Thymus (tissue), 11 donors: ENCODE measurements at regions not wholly inside any gene's neighbourhood (a gene's known extent, or its start where the extent isn't known, plus 50 kb on each side); places are given as distances from the start of the nearest gene placed in this dataset.
"Not testable (repeated sequence)": the region's sequence is repeated elsewhere in the genome, so short reads cannot be mapped to it uniquely, and the experiment has no call there.

Experiments
- DNase-seq, 9 donors: peaks; one replicate each; pipeline ENCODE4 v3.0.0-alpha.2; 2013; ENCODE audit warnings: low spot score in 9 of 9, low read depth in 6 of 9, missing footprints in 1 of 9
- H3K27ac ChIP-seq, 2 donors: one replicate each; pipeline ENCODE4 v1.5.1; 2013; ENCODE audit warnings: control low read depth in 1 of 2, low read depth in 1 of 2, low read length in 1 of 2, mild to moderate bottlenecking in 1 of 2, moderate library complexity in 1 of 2
- H3K27me3 ChIP-seq, 2 donors: one replicate each; pipeline ENCODE4 v1.5.1; 2013; ENCODE audit warnings: low read length in 1 of 2; ENCODE audit not compliant: control insufficient read depth in 2 of 2, insufficient read depth in 1 of 2
- H3K36me3 ChIP-seq, 2 donors: one replicate each; pipeline ENCODE4 v1.5.1; 2013; ENCODE audit warnings: low read length in 1 of 2, mild to moderate bottlenecking in 1 of 2, moderate library complexity in 1 of 2; ENCODE audit not compliant: control insufficient read depth in 2 of 2, insufficient read depth in 2 of 2
- H3K4me1 ChIP-seq, 2 donors: one replicate each; pipeline ENCODE4 v1.5.1; 2013; ENCODE audit warnings: low read length in 2 of 2; ENCODE audit not compliant: control insufficient read depth in 2 of 2, insufficient read depth in 2 of 2
- H3K4me3 ChIP-seq, 2 donors: one replicate each; pipeline ENCODE4 v1.5.1; 2013; ENCODE audit warnings: low read length in 2 of 2, control low read depth in 1 of 2, mild to moderate bottlenecking in 1 of 2
- H3K9me3 ChIP-seq, 2 donors: one replicate each; pipeline ENCODE4 v1.5.1; 2013; ENCODE audit warnings: low read length in 1 of 2, mild to moderate bottlenecking in 1 of 2; ENCODE audit not compliant: control insufficient read depth in 2 of 2, insufficient read depth in 1 of 2
- WGBS: extraction: QIAGEN DNeasy Blood & Tissue Kit; methylation state at CpG from one replicate; pipeline ENCODE4 v1.1.7; 2013; 5-methylcytosine and 5-hydroxymethylcytosine counted together
- donor health status: healthy.

DNA sequence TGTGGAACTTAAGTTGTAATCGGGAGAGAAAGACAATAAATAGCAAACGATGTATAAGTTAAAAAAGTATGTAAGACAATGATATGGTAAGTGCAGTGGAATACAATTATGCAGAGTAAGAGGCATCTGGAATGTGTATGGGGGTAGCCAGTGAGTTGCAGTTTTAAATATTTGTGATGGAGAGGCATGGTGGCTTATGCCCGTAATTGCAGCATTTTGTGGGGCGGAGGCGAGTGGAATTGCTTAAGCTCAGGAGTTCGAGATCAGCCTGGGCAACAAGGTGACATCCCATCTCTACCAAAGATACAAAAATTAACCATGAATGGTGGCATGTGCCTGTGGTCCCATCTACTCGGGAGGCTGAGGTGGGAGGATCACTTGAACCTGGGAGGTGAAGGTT lies 52.5 kb upstream of the WDFY3 start:
- WGBS: 97% methylated on average over 7 of the region's 7 CpGs
- no peak for DNase-seq
- no peak overlapping the region for H3K4me3 ChIP-seq
- no peaks in the 10 kb centered on the region for H3K9me3 ChIP-seq
- no peaks in the 10 kb centered on the region for H3K27me3 ChIP-seq
- H3K4me1 ChIP-seq: no peaks in the 10 kb centered on the region
- H3K27ac ChIP-seq: no peak overlapping the region
- H3K36me3 ChIP-seq: no peaks in the 10 kb centered on the region

GRCh38 chr4:85019411-85019810 lies 52.9 kb upstream of the WDFY3 start:
- no peaks in the 10 kb centered on the region for H3K4me1 ChIP-seq
- H3K36me3 ChIP-seq: no peaks in the 10 kb centered on the region
- H3K27ac ChIP-seq: no peak overlapping the region
- no peaks in the 10 kb centered on the region for H3K9me3 ChIP-seq
- no peak for DNase-seq
- H3K4me3 ChIP-seq: no peak overlapping the region
- 89% methylated on average over 2 of the region's 2 CpGs for WGBS
- no peaks in the 10 kb centered on the region for H3K27me3 ChIP-seq

GRCh38 chr4:85024671-85025070 lies 58.2 kb upstream of the WDFY3 start:
- WGBS: 97% methylated on average over 6 of the region's 6 CpGs
- no peak overlapping the region for H3K4me3 ChIP-seq
- H3K27ac ChIP-seq: no peak overlapping the region
- H3K27me3 ChIP-seq: no peaks in the 10 kb centered on the region
- DNase-seq: no peak
- no peaks in the 10 kb centered on the region for H3K36me3 ChIP-seq
- no peaks in the 10 kb centered on the region for H3K9me3 ChIP-seq
- no peaks in the 10 kb centered on the region for H3K4me1 ChIP-seq

DNA sequence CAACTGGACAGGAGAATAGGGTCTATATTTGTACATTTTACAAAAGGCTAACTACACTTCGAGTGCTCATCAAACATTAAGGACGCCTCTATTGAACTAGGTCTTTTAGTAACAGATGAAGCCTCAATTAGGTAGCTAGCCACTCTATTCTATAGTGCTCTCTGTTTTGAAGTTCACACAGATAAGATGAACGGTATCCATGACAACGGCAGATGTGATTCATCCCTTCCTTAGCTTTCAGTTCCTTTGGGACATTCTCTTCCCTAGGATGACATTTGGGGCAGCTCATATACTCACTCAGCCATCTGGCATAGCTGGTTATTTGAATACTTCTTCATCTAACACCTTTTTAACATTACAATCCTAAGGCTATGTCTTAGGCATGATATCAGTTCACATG lies 62.4 kb upstream of the WDFY3 start:
- Histone ChIP-seq H3K4me1 (no peaks in the 10 kb centered on the region), H3K27me3 (no peaks in the 10 kb centered on the region), H3K9me3 (no peaks in the 10 kb centered on the region), H3K27ac (no peak overlapping the region), H3K4me3 (no peak overlapping the region), H3K36me3 (no peaks in the 10 kb centered on the region)
- 83% methylated on average over 4 of the region's 4 CpGs for WGBS
- no peak for DNase-seq

- no peak overlapping the region for H3K27ac ChIP-seq
- no peak for DNase-seq
- WGBS: 93% methylated on average over 4 of the region's 4 CpGs
- H3K9me3 ChIP-seq: no peaks in the 10 kb centered on the region
- no peaks in the 10 kb centered on the region for H3K4me1 ChIP-seq
- no peaks in the 10 kb centered on the region for H3K36me3 ChIP-seq
- H3K4me3 ChIP-seq: no peak overlapping the region
- H3K27me3 ChIP-seq: no peaks in the 10 kb centered on the region
These were observed 63.0 kb upstream of the WDFY3 start for GRCh38 chr4:85029453-85029852.

DNA sequence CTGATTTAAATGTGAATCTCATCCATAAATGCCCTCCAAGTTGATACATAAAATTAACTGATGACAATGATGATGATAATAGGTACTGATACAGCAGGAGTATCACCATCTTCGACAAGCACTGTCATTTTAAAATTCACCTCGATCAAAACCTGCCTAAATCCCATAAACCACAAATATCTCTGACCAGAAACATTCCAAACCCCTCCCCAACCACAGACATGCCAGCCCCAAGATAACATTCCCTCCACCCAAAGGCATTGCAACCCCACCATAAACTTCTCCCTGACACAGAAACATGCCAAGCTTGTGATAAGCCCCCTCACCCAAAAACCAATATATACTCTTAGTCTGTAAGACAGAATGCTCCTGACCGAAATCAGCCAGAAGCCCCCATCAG lies 63.7 kb upstream of the WDFY3 start:
- whole genome bisulfite sequencing: 93% methylated on average over 3 of the region's 3 CpGs
- DNase-seq: no peak
- Histone ChIP-seq H3K4me1 (no peaks in the 10 kb centered on the region), H3K36me3 (no peaks in the 10 kb centered on the region), H3K4me3 (no peak overlapping the region), H3K9me3 (no peaks in the 10 kb centered on the region), H3K27me3 (no peaks in the 10 kb centered on the region), H3K27ac (no peak overlapping the region)

DNA sequence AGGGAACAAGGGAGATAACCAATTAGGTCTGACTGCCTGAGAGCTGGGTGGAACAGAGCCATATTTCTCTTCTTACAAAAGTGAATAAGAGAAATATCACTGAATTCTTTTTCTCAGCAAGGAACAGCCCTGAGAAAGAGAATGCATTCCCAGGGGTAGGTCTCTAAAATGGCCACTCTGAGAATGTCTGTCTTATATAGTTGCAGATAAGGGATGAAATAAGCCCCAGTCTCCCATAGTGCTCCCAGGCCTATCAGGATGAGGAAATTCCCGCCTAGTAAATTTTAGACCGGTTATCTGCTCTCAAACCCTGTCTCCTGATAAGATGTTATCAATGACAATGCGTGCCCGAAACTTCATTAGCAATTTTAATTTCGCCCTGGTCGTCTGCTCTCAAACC lies 67.3 kb upstream of the WDFY3 start:
- not testable (repeated sequence) for H3K27me3 ChIP-seq, H3K36me3 ChIP-seq, H3K27ac ChIP-seq, H3K9me3 ChIP-seq, H3K4me3 ChIP-seq, DNase-seq, H3K4me1 ChIP-seq
- WGBS: 95% methylated on average over 6 of the region's 6 CpGs

DNA sequence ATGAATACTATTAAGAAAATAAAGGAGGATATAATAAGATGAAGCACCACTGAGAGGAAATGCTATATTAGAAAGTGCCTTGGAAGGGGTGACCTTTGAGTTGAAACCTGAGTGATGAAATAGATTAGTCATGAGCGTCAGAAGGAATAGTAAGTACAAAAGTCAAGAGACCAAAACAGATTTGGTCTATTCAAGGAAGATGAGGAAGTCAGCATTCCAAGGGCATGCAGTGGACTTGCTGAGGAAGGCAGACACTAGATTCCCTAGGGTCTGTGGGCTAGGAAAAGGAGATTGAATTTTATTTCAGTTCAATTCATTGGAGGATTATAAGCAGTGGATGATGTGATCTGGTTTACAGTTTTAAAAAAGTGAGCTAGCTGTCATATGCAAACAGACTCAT lies 73.0 kb upstream of the WDFY3 start:
- WGBS: 97% methylated on average over 1 of the region's 1 CpG
- Histone ChIP-seq H3K4me1 (no peaks in the 10 kb centered on the region), H3K9me3 (peaks cover 0 to 8% of the 10 kb centered on the region in 2 donors), H3K27ac (no peak overlapping the region), H3K36me3 (no peaks in the 10 kb centered on the region), H3K4me3 (no peak overlapping the region), H3K27me3 (no peaks in the 10 kb centered on the region)
- no peak for DNase-seq

GRCh38 chr4:85043812-85044496 lies 77.5 kb upstream of the WDFY3 start:
- H3K27me3 ChIP-seq, H3K9me3 ChIP-seq, H3K4me3 ChIP-seq, H3K27ac ChIP-seq, DNase-seq, H3K36me3 ChIP-seq, H3K4me1 ChIP-seq: not testable (repeated sequence)
- WGBS: 94% methylated on average over 6 of the region's 6 CpGs

DNA sequence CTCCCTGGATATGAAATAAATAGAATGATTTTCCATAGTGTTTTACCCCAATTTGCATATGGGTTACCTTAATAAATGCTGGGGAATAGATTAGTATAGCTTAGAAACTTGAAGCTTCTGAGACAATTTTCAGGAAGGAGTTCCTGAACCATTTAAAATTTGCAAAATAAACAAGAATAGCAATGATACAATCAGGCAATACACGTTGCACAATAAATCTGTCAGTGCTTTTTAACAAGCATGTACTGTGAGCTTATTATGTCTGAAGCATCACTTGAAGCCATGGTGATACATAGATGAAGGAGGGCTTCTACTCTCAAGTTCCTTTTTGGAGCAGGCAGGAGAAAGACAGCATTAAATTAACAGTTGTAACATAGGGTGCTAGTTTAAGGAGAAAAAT lies 84.2 kb upstream of the WDFY3 start:
- Histone ChIP-seq H3K27me3 (no peaks in the 10 kb centered on the region), H3K4me1 (no peaks in the 10 kb centered on the region), H3K9me3 (no peaks in the 10 kb centered on the region), H3K4me3 (no peak overlapping the region), H3K36me3 (no peaks in the 10 kb centered on the region), H3K27ac (no peak overlapping the region)
- 43% methylated on average over 1 of the region's 1 CpG for WGBS
- DNase-seq: no peak
